ENCODE measurements at regions not wholly inside any gene's neighbourhood (a gene's known extent, or its start where the extent isn't known, plus 50 kb on each side); places are given as distances from the start of the nearest gene placed in this dataset.
A peak's percentile ranks its signal among the peaks of the same experiment; 100 is the strongest.

- H3K27me3 ChIP-seq = no peaks in the 10 kb centered on the region
- H3K36me3 ChIP-seq = no peaks in the 10 kb centered on the region
- no peak for DNase-seq
- H3K9me3 ChIP-seq = no peaks in the 10 kb centered on the region
- no peak overlapping the region for H3K4me3 ChIP-seq
Measured at GRCh38 chr14:87879389-87879788, 113.6 kb downstream of the GALC start.

DNA sequence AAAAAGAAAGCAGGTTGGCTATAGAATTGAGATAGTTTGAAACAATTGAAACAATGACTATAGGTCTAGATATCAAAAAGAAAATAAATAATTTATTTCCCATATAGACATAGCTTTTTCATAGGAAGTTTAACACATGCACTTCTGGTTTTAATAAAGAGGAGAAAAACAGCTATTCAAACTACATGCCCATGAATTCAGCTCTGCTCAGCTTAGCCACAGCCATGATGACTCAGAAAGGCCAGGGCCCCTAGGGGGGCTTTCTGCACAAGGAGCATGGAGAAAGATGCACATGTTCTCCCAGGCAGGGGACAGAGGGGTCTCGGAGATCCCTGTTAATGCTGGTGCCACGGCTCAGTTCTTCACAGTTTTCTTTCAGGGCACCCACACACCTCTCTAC is 114.0 kb downstream of the GALC start:
- no peak for DNase-seq
- no peak overlapping the region for H3K4me3 ChIP-seq
- no peaks in the 10 kb centered on the region for H3K9me3 ChIP-seq
- H3K36me3 ChIP-seq = no peaks in the 10 kb centered on the region
- no peaks in the 10 kb centered on the region for H3K27me3 ChIP-seq

DNA sequence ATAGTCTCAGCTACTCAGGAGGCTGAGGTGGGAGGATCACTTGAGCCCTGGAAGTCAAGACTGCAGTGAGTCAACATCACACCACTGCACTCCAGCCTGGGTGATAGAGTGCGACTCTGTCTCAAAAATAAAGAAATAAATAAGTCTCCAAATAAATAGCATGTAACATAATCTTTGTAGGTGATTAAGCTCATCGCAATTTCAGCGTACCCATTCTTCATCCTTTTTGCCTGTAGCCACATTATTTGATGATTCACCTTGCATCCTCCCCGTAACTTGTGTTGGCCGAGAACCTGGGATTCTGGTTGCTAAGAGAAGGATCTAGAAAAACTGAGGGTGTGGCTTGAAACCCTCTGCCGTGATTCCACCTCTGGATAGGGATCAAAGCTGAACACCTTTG is 115.1 kb downstream of the GALC start:
- no peaks in the 10 kb centered on the region for H3K36me3 ChIP-seq
- H3K4me3 ChIP-seq = no peak overlapping the region
- H3K27me3 ChIP-seq = no peaks in the 10 kb centered on the region
- no peaks in the 10 kb centered on the region for H3K9me3 ChIP-seq
- DNase-seq = no peak

- DNase-seq = no peak
- no peaks in the 10 kb centered on the region for H3K36me3 ChIP-seq
Measured at GRCh38 chr14:87874676-87875075, 118.3 kb downstream of the GALC start.

DNA sequence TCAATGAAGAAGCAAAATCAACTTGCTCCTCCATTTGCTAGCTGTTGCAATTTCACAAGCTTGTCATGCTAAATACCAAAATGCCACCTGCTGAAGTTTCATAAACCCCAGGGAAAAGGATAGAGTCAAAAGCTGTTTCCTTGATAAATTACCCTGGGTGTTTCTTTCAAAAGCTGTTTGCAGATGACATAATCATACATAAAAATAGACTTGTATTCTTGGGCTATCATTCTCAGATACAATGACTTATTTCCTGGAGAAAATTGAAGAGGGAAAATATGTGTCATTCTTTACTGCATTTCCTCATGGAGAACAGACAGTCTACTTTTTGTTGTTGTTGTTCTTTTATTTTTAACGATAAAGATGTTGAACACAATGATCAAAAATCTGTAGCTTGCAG is 119.2 kb downstream of the GALC start:
- Histone ChIP-seq H3K27me3 (no peaks in the 10 kb centered on the region), H3K9me3 (no peaks in the 10 kb centered on the region), H3K36me3 (no peaks in the 10 kb centered on the region), H3K4me3 (no peak overlapping the region)
- no peak for DNase-seq

More at GRCh38 chr14:87874676-87875075, 118.3 kb downstream of the GALC start:
- Histone ChIP-seq H3K4me3 (no peak overlapping the region), H3K9me3 (no peaks in the 10 kb centered on the region), H3K27me3 (no peaks in the 10 kb centered on the region)

DNA sequence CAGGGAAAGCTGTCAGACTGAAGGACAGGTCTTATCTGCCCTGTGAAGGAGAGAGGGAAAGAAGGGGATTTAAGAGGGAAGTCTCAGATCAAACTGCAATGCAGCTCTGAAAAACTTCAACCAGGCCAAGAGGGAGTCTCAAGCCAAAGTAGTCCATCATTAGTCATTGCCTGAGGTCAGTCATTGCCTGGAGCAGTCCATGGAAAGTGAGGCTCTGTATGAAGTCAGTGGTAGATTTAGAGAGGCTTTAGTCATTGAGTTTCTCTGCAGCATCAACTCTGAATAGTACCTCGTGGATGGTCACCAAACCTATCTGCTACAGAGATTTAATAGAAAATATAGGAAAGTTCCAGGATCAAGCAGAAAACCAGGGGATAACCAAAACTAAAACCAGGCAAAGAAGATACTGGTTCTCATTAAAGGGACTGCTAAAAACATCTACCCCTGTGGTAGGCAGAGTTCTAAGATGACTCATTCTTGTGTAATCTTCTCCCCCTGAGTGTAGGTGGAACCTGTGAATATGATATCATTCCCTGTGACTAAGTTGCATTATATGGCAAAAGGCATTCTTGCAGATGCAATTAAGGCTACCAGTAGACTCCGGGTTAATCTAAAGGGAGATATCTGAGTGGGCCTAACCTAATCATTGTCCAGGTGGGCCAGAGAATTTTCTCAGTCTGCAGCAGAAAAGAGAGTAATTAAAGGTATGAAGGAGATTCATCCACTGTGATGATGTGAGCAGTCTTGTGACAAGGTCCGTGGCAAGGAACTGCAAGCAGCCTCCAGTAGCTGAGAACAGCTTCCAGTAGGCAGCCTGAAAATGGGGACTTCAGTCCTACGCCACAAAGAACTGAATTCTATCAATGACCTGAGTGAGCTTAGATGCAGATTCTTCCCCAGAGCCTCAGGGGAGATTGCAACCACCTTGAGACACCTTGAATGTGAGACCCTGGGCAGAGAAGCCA is 123.1 kb downstream of the GALC start:
- no peak overlapping the region for H3K4me3 ChIP-seq
- no peaks in the 10 kb centered on the region for H3K9me3 ChIP-seq
- peak; percentile 20 for DNase-seq
- H3K27me3 ChIP-seq = no peaks in the 10 kb centered on the region
- H3K36me3 ChIP-seq = no peaks in the 10 kb centered on the region

DNA sequence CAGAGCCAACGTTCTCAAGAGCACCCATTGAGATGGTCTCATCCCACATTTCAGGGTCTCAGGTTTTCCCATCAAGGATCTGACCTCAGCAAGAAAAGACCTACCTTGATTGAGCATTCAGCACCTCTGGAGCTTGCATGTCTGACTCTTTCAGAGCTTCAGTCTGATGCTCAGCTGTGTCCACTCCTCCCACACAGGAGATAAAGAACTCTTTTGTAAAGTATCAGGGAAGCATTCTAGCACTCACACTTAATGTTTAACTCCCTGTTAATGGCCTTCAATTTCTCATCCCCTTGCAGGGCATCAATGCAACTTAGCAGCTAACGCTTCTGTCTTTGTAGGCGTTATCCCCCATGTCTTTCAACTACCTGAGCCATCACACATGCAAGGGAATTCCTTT is 124.1 kb downstream of the GALC start:
- DNase-seq = no peak
- Histone ChIP-seq H3K4me3 (no peak overlapping the region), H3K9me3 (no peaks in the 10 kb centered on the region), H3K27me3 (no peaks in the 10 kb centered on the region), H3K36me3 (no peaks in the 10 kb centered on the region)

DNA sequence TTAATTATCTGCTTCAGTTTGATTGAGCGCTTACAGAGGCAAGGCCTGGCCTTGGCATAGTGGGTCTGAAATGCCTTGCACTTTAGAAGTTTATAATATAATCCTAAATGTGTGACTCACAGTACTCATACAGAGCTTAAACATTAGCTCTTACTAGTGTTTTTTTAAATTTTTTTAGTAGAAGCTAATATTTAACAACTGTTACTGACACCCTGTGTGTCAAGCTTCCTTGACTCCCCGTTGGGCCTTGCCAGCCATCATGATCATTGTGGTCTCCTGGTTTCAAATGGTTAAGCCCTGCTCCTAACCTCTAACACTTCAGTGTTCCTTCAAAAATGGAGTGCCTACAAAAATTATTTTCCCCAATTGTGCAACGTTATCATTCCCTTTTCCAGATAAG is 126.9 kb downstream of the GALC start:
- no peak for DNase-seq
- Histone ChIP-seq H3K36me3 (no peaks in the 10 kb centered on the region), H3K4me3 (no peak overlapping the region), H3K27me3 (no peaks in the 10 kb centered on the region), H3K9me3 (no peaks in the 10 kb centered on the region)

DNA sequence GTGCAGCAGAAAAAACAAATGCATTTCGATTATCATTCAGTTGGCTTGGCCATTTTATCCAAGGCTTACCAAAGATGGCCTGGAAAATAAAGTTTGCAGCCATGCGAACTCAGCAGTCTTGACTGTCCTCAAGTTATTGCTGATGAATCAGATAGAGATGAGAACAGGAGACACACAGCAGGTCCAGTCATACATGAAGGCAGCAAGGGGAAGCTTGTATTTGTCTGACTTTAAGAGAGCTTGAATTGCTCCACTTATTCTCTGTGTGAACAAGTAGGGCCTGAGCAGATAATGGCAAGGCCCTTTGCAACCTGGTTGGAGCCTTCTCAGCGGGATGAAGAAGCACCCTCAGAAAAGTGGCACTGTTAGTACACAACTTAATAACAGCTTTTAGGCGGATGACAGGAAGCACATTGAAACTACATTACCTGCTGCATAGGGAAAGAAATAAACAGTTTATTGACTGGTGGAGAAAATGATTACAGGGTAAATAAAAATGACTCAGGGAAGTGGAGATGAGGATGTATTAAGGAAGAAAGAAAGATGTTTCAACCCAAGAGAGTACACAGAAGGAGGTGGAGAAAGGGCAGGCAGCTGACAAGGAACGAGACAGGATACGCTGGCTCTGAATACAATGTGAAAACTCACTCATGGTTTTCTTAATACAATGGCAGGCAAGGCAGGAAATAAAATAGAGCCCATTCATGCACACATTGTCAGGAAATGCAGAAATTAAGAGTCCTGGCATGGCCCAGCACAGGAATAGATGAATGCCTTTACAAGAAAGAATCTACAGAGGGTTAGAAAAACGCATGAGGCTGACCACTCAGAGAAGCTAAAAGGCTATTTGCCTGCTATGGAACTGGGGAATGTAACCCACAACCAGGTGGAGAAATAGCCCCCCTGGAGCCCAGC is 128.4 kb downstream of the GALC start:
- Histone ChIP-seq H3K36me3 (no peaks in the 10 kb centered on the region), H3K9me3 (no peaks in the 10 kb centered on the region), H3K27me3 (no peaks in the 10 kb centered on the region), H3K4me3 (no peak overlapping the region)
- DNase-seq = no peak

DNA sequence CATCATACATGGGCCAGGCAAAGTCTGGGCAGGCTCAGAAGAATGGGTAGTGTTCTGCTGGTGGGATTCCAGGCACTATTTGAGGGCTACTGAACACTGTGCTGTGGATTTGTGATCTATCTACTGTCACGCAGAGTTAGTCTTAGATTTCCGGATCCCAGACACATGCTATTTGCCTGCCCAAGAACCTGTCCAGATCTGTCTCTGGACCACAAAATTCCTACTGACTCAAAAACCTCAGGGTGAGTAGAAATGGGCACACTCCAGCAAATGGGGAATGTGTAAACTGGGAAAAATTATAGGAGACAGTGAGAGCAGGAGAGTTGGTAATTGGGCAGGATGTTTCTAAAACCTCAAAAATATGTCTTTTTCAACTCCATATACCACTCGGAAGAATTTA is 129.9 kb downstream of the GALC start:
- Histone ChIP-seq H3K27me3 (no peaks in the 10 kb centered on the region), H3K4me3 (no peak overlapping the region), H3K9me3 (no peaks in the 10 kb centered on the region), H3K36me3 (no peaks in the 10 kb centered on the region)
- DNase-seq = no peak

GRCh38 chr14:87852107-87852506 is 140.9 kb downstream of the GALC start:
- Histone ChIP-seq H3K9me3 (no peaks in the 10 kb centered on the region), H3K27me3 (no peaks in the 10 kb centered on the region), H3K36me3 (no peaks in the 10 kb centered on the region), H3K4me3 (no peak overlapping the region)
- no peak for DNase-seq

DNA sequence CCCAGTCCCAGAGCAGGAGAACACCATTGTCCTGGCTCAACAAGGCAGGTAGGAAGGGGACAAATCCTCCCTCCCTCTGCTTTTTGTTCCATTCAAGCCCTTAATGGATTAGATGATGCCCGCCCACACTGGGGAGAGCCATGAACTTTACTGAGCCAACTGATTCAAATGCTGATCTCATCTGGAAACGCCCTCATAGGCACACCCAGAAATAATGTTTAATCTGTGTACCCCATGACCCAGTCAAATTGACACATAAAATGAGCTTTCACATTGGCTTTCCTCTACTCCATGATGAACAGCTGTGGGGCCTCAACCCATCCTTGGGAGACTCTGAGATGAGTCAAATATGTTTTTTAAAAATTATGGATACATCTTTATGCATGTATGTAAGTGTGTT is 141.8 kb downstream of the GALC start:
- H3K4me3 ChIP-seq = no peak overlapping the region
- H3K36me3 ChIP-seq = no peaks in the 10 kb centered on the region
- H3K27me3 ChIP-seq = no peaks in the 10 kb centered on the region
- no peaks in the 10 kb centered on the region for H3K9me3 ChIP-seq
- no peak for DNase-seq

GRCh38 chr14:87847216-87847755 is 145.7 kb downstream of the GALC start:
- Histone ChIP-seq H3K27me3 (no peaks in the 10 kb centered on the region), H3K36me3 (no peaks in the 10 kb centered on the region), H3K4me3 (no peak overlapping the region), H3K9me3 (no peaks in the 10 kb centered on the region)
- no peak for DNase-seq

DNA sequence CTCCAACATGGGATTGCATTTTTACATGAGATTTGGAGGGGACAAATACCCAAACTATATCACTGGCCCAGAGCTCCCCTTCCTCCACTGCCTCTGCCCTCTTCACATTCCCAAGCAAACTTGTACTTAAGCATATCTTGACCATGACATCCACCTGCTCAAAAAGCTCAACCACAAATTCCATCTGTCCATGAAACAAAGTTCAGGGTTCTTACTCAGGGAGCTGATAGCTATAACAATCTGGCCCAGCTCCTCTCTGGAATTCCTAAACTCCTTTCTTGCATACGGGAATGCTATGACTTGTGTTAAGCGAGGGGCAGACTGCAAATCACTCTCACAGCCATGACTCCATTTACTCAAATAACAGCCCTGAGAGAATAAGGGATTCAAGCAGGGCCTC is 152.1 kb downstream of the GALC start:
- H3K27me3 ChIP-seq = no peaks in the 10 kb centered on the region
- no peaks in the 10 kb centered on the region for H3K9me3 ChIP-seq
- H3K4me3 ChIP-seq = no peak overlapping the region
- H3K36me3 ChIP-seq = no peaks in the 10 kb centered on the region
- no peak for DNase-seq

GRCh38 chr14:87838931-87839330 is 154.1 kb downstream of the GALC start:
- Histone ChIP-seq H3K36me3 (no peaks in the 10 kb centered on the region), H3K4me3 (no peak overlapping the region)

GRCh38 chr14:87837296-87837695 is 155.7 kb downstream of the GALC start:
- DNase-seq = no peak
- no peaks in the 10 kb centered on the region for H3K27me3 ChIP-seq
- no peak overlapping the region for H3K4me3 ChIP-seq
- H3K36me3 ChIP-seq = no peaks in the 10 kb centered on the region
- no peaks in the 10 kb centered on the region for H3K9me3 ChIP-seq

More at GRCh38 chr14:87838931-87839330, 154.1 kb downstream of the GALC start:
- no peaks in the 10 kb centered on the region for H3K9me3 ChIP-seq
- no peak for DNase-seq
- no peaks in the 10 kb centered on the region for H3K27me3 ChIP-seq

DNA sequence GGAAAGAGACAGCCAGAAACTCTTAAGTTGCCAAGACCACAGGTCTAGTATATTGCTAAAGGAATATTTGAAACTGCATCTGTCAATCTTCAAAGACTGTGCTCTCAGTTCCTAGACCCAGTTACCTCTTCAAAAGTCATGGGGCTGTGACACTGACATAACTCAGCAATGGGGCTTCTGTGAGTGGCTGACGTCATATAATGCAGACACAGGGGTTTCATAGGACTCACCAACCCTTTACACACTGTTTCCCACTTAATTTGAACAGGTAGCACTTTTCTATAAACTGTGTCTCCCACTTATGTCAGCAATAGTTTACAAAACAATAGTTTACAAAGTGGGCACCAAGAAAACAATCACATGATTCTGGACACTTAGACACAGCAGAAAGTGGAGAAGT is 158.4 kb downstream of the GALC start:
- no peaks in the 10 kb centered on the region for H3K9me3 ChIP-seq
- no peaks in the 10 kb centered on the region for H3K27me3 ChIP-seq
- no peaks in the 10 kb centered on the region for H3K36me3 ChIP-seq
- DNase-seq = no peak
- H3K4me3 ChIP-seq = no peak overlapping the region
